ENCODE measurements at regions not wholly inside any gene's neighbourhood (a gene's known extent, or its start where the extent isn't known, plus 50 kb on each side); places are given as distances from the start of the nearest gene placed in this dataset.

DNA sequence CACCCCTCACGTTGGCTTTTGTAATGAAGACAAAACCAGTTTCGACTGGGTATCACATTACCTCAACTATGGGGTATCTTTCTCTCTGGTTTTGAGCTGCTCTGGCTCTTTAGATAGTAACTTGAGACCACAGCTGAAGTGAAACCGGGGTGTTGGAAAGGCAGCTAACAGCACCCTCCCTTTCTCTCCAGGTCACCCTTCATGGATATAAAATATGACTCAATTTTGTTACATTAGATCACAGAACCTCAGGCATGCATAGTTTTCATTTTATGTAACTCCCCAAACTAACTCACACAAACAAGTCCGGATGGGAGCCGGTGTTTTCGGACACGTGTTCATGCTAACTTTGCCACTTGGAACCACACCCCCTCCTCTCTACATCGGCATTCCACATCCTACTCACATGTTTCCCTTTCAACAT, 90.7 kb downstream of the NR2F2 start:
- no TSS peak for BruUV-seq (replicated peaks)
- no peak overlapping the region for H2AFZ ChIP-seq (ENCODE audit: low read depth, low read length)
- H3K27me3 ChIP-seq (ENCODE audit: control insufficient read depth in 2 of 2, insufficient read depth in 2 of 2, low read length in 2 of 2): peaks cover 0 to 5% of the 10 kb centered on the region in 2 experiments
- H3K4me2 ChIP-seq (ENCODE audit: insufficient read depth, low read length): no peak overlapping the region
- ChIA-PET POLR2A (no interaction called here), CTCF (no interaction called here)
- no peak for DNase-seq (ENCODE audit: low read depth, low spot score)
- no peak overlapping the region for H3K27ac ChIP-seq (ENCODE audit: insufficient read depth, low read depth, low read length)
- TF ChIP-seq CTCF (IDR thresholded peaks at IDR 0.05; ENCODE audit: extremely low read depth in 1 of 2, insufficient read depth in 1 of 2, low read depth in 1 of 2, low read length in 2 of 2): no peak
- TF ChIP-seq FOS (IDR thresholded peaks at IDR 0.05; ENCODE audit: borderline replicate concordance, insufficient read depth, low read length): no peak
- TF ChIP-seq JUN (IDR thresholded peaks at IDR 0.05; ENCODE audit: borderline replicate concordance, insufficient read depth, insufficient read length, low read depth): no peak
- H3K4me3 ChIP-seq (replicated peaks in 1 of 3; ENCODE audit: insufficient read depth in 1 of 3, low read depth in 1 of 3, low read length in 3 of 3): no peak overlapping the region
- H3K79me2 ChIP-seq (ENCODE audit: control insufficient read depth, insufficient read depth, low read length): no peaks in the 10 kb centered on the region
- intact Hi-C loops (cut with micrococcal nuclease): loop anchor here (10.0 kb wide), 1 partner anchor 574 kb away; no protein-coding TSS in a partner anchor
- dilution Hi-C loops (cut with MboI; ENCODE audit: extremely low pct_ligation_motif_present, low sequenced_read_pairs): no loop called here
- H4K20me1 ChIP-seq (replicated peaks; ENCODE audit: control insufficient read depth, extremely low read depth, insufficient read depth, low read length): no peaks in the 10 kb centered on the region
- H3K36me3 ChIP-seq (ENCODE audit: control insufficient read depth in 2 of 2, extremely low read depth in 1 of 2, insufficient read depth in 2 of 2, low read length in 2 of 2): no peaks in the 10 kb centered on the region
- no peaks in the 10 kb centered on the region for H3K9me1 ChIP-seq (replicated peaks; ENCODE audit: control insufficient read depth, extremely low read depth, insufficient read depth, low read length)
- no peak overlapping the region for H3K9ac ChIP-seq (replicated peaks; ENCODE audit: extremely low read depth, insufficient read depth, low read length)
- H3K4me1 ChIP-seq (ENCODE audit: control insufficient read depth, extremely low read depth, insufficient read depth, low read length): peaks cover 18% of the 10 kb centered on the region
- no peaks in the 10 kb centered on the region for H3K9me3 ChIP-seq (replicated peaks; ENCODE audit: control insufficient read depth, insufficient read depth, low read length)
- FAIRE-seq: no peak

GRCh38 chr15:96422125-96422524, 91.6 kb downstream of the NR2F2 start:
- no peaks in the 10 kb centered on the region for H3K79me2 ChIP-seq (ENCODE audit: control insufficient read depth, insufficient read depth, low read length)

More at GRCh38 chr15:96422125-96422524, 91.6 kb downstream of the NR2F2 start:
- TF ChIP-seq POLR2AphosphoS5 (IDR thresholded peaks at IDR 0.05; ENCODE audit: insufficient read depth, low read depth, low read length): no peak
- TF ChIP-seq CTCF (IDR thresholded peaks at IDR 0.05; ENCODE audit: extremely low read depth in 1 of 2, insufficient read depth in 1 of 2, low read depth in 1 of 2, low read length in 2 of 2): no peak
- no peak for TF ChIP-seq JUN (IDR thresholded peaks at IDR 0.05; ENCODE audit: borderline replicate concordance, insufficient read depth, insufficient read length, low read depth)
- TF ChIP-seq GATA2 (IDR thresholded peaks at IDR 0.05; ENCODE audit: insufficient read depth, insufficient read length, low read depth, low read length): no peak
- TF ChIP-seq FOS (IDR thresholded peaks at IDR 0.05; ENCODE audit: borderline replicate concordance, insufficient read depth, low read length): no peak
- TF ChIP-seq MYC (IDR thresholded peaks at IDR 0.05; ENCODE audit: low read depth, low read length): no peak
- TF ChIP-seq, protein P1, sequence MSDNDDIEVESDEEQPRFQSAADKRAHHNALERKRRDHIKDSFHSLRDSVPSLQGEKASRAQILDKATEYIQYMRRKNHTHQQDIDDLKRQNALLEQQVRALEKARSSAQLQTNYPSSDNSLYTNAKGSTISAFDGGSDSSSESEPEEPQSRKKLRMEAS (IDR thresholded peaks at IDR 0.05; ENCODE audit: insufficient read depth, insufficient read length): no peak
- no peak for TF ChIP-seq POLR2A (IDR thresholded peaks at IDR 0.05; ENCODE audit: low read depth, low read length)
- no peak for TF ChIP-seq EZH2 (IDR thresholded peaks at IDR 0.05; ENCODE audit: borderline replicate concordance, low read depth, low read length, severe bottlenecking)
- FAIRE-seq (no peak), DNase-seq (ENCODE audit: low read depth, low spot score) (no peak)
- BruUV-seq (replicated peaks): no TSS peak
- Histone ChIP-seq H3K4me1 (ENCODE audit: control insufficient read depth, extremely low read depth, insufficient read depth, low read length) (peaks cover 12% of the 10 kb centered on the region), H3K27ac (ENCODE audit: insufficient read depth, low read depth, low read length) (no peak overlapping the region), H4K20me1 (replicated peaks; ENCODE audit: control insufficient read depth, extremely low read depth, insufficient read depth, low read length) (no peaks in the 10 kb centered on the region), H3K9ac (replicated peaks; ENCODE audit: extremely low read depth, insufficient read depth, low read length) (no peak overlapping the region), H3K9me1 (replicated peaks; ENCODE audit: control insufficient read depth, extremely low read depth, insufficient read depth, low read length) (no peaks in the 10 kb centered on the region), H3K36me3 (ENCODE audit: control insufficient read depth in 2 of 2, extremely low read depth in 1 of 2, insufficient read depth in 2 of 2, low read length in 2 of 2) (no peaks in the 10 kb centered on the region), H3K27me3 (ENCODE audit: control insufficient read depth in 2 of 2, insufficient read depth in 2 of 2, low read length in 2 of 2) (peaks cover 0 to 5% of the 10 kb centered on the region in 2 experiments), H2AFZ (ENCODE audit: low read depth, low read length) (no peak overlapping the region), H3K9me3 (replicated peaks; ENCODE audit: control insufficient read depth, insufficient read depth, low read length) (no peaks in the 10 kb centered on the region), H3K4me2 (ENCODE audit: insufficient read depth, low read length) (no peak overlapping the region), H3K4me3 (replicated peaks in 1 of 3; ENCODE audit: insufficient read depth in 1 of 3, low read depth in 1 of 3, low read length in 3 of 3) (no peak overlapping the region)
- intact Hi-C loops (cut with micrococcal nuclease) (loop anchor here (10.0 kb wide), 1 partner anchor 573 kb away; no protein-coding TSS in a partner anchor), dilution Hi-C loops (cut with MboI; ENCODE audit: extremely low pct_ligation_motif_present, low sequenced_read_pairs) (no loop called here)
- POLR2A ChIA-PET: no interaction called here
- CTCF ChIA-PET: interaction anchor here (0.9 to 1.7 kb wide), 2 partner anchors 9 to 10 kb away, joined by 5 read pairs; no protein-coding TSS in a partner anchor

Data from endothelial cell of umbilical vein (primary cell).